Fibroblast of the aortic adventitia (primary cell): ENCODE measurements at regions not wholly inside any gene's neighbourhood (a gene's known extent, or its start where the extent isn't known, plus 50 kb on each side); places are given as distances from the start of the nearest gene placed in this dataset.

ENCODE experiments used
- DNase-seq: peaks from one replicate; pipeline ENCODE4 v3.0.0-alpha.2; 2010; ENCODE audit warnings: low read depth
- H3K4me3 ChIP-seq: 2 replicates; pipeline ENCODE4 v1.5.1; 2011; ENCODE audit warnings: low read depth, mild to moderate bottlenecking, control low read depth, low read length, moderate library complexity
- CTCF ChIP-seq: IDR thresholded peaks from 2 replicates; pipeline ENCODE4 v1.5.1; 2011; ENCODE audit warnings: mild to moderate bottlenecking, low read length, control low read depth, inconsistent platforms; ENCODE audit not compliant: insufficient read depth

DNA sequence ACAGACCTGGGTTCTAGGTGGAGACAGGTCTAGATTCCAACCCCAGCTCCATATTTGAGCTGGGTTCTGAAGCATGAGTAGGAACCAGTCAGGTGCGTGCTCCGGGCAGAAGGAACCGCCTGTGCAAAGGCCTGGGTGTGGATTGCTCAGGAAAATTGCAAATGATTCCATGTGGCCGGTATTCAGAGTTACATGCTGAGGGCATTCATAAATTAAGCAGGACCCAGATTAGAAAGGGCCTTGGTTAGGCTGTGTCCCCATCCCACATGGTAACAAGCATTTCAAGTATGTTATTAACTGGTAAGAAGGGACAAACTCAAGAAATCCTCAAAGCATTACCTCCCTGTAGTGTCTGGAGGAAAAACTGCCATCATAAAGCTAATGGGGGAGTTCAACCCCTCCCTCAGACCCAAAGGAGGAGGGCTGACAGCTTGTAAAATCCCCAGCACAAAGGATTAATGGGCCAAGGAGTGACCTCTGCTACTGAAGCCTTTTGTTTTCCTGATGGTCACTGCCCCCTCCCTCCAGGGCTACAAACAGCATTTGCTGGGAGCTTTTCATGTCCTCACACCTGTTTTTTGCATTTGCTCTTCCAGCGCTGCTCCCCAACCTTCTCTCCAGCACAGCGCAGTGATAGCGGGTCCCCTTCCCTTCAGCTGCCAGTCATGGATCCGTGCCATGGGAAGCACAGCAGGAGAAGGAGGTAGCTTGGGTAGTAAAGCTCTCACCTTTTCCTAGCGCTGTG lies 218.0 kb downstream of the C16orf95 start:
- no peak for DNase-seq
- TF ChIP-seq CTCF, result no peak

DNA sequence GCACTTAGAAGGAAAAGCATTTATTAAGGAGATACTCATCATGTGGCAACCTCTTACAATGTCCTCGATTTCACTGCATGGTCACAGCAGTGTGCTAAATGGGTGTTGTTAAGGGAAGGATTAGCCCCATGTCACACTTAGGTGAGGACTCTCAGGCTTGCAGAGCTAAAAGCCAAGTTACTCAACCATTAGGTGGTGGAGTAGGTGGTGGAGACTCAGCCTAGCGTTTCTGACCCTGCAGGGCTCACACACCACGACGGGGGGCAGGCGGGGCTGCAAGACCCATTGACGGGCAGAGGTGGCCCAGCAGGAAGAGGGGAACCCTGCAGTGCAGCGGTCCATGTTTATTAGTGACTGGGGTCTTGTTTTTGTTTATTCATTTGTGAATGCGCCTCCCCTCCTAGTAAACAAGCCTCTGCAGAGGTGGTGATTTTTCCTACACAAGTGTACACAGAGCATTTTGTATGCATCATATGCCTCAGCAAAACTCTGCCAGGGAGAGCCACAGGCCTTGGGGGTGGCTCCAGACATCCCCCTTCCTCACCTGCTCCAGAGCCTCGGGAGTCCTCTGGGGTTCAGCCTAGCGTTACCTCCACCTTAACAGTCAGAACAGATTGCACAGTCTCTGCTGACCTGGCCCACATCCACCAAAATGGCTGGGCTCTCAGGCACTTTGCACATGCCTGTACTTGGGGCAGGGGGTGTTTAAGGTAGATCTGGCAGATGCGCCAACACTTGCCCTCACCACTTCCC lies 216.7 kb downstream of the C16orf95 start:
- no peak overlapping the region for H3K4me3 ChIP-seq
- no peak for DNase-seq
- no peak for TF ChIP-seq CTCF

More for the DNA sequence above, 218.0 kb downstream of the C16orf95 start:
- no peak overlapping the region for H3K4me3 ChIP-seq

GRCh38 chr16:87101903-87102302 lies 215.3 kb downstream of the C16orf95 start:
- no peak overlapping the region for H3K4me3 ChIP-seq
- DNase-seq, result peak; percentile 95
- no peak for TF ChIP-seq CTCF

DNA sequence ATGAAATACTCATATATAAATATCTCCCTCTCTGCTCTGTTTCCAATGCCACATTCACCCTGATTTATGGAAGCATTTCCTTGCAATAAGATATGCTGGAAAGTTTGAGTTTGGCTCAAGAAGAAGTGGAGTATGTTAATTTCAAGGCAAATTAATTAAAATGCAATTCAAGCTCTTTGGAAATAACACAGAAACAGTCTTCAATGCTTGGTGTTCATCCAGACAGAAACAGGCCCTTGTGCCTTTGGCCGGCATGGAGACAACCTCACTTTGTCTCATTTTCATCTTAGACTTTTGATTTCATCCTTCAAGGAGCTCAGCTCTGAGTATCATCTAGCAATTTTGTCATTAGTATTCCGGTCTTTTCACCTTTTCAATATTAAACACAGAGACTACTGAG lies 210.0 kb downstream of the C16orf95 start:
- H3K4me3 ChIP-seq, result no peak overlapping the region
- no peak for TF ChIP-seq CTCF
- no peak for DNase-seq

GRCh38 chr16:87108278-87108677 lies 208.9 kb downstream of the C16orf95 start:
- TF ChIP-seq CTCF, result no peak
- no peak overlapping the region for H3K4me3 ChIP-seq
- no peak for DNase-seq

- no peak overlapping the region for H3K4me3 ChIP-seq
- DNase-seq, result no peak
- TF ChIP-seq CTCF, result no peak
Observed at GRCh38 chr16:87108941-87109340, 208.3 kb downstream of the C16orf95 start.
